Superior temporal gyrus (tissue), 1 donor: ENCODE measurements at regions not wholly inside any gene's neighbourhood (a gene's known extent, or its start where the extent isn't known, plus 50 kb on each side); places are given as distances from the start of the nearest gene placed in this dataset.
A peak's percentile ranks its signal among the peaks of the same experiment; 100 is the strongest.
"Not testable (repeated sequence)": the region's sequence is repeated elsewhere in the genome, so short reads cannot be mapped to it uniquely, and the experiment has no call there.

ENCODE experiments used
- DNase-seq: peaks from one replicate; pipeline ENCODE4 v3.0.0-alpha.2; 2016; ENCODE audit errors: extremely low spot score

- DNase-seq, result no peak
Measured at GRCh38 chr4:66294638-66295037, 624.3 kb upstream of the EPHA5 start.

- DNase-seq, result no peak
Measured at GRCh38 chr4:66284991-66285451, 614.7 kb upstream of the EPHA5 start.

GRCh38 chr4:66279084-66279483 lies 608.8 kb upstream of the EPHA5 start:
- DNase-seq, result no peak

GRCh38 chr4:66275411-66276038 lies 605.2 kb upstream of the EPHA5 start:
- DNase-seq, result peak; percentile 24

- DNase-seq, result no peak
Measured at GRCh38 chr4:66273110-66273509, 602.8 kb upstream of the EPHA5 start.

- not testable (repeated sequence) for DNase-seq
Measured at GRCh38 chr4:66270356-66270755, 600.1 kb upstream of the EPHA5 start.

- DNase-seq, result not testable (repeated sequence)
Measured at GRCh38 chr4:66266554-66266953, 596.3 kb upstream of the EPHA5 start.

- no peak for DNase-seq
Measured at GRCh38 chr4:66266035-66266434, 595.7 kb upstream of the EPHA5 start.

GRCh38 chr4:66252291-66252690 lies 582.0 kb upstream of the EPHA5 start:
- DNase-seq, result no peak

- DNase-seq, result no peak
Measured at GRCh38 chr4:66246643-66247042, 576.4 kb upstream of the EPHA5 start.

- DNase-seq, result no peak
Measured at GRCh38 chr4:66235876-66236275, 565.6 kb upstream of the EPHA5 start.

GRCh38 chr4:66229885-66230284 lies 559.6 kb upstream of the EPHA5 start:
- no peak for DNase-seq

- no peak for DNase-seq
Measured at GRCh38 chr4:66225539-66225938, 555.2 kb upstream of the EPHA5 start.

- no peak for DNase-seq
Measured at GRCh38 chr4:66223068-66223703, 552.9 kb upstream of the EPHA5 start.

GRCh38 chr4:66219401-66219800 lies 549.1 kb upstream of the EPHA5 start:
- no peak for DNase-seq

- DNase-seq, result no peak
Measured at GRCh38 chr4:66216252-66216651, 546.0 kb upstream of the EPHA5 start.

- no peak for DNase-seq
Measured at GRCh38 chr4:66212489-66212888, 542.2 kb upstream of the EPHA5 start.

GRCh38 chr4:66204534-66205247 lies 534.4 kb upstream of the EPHA5 start:
- DNase-seq, result no peak

- no peak for DNase-seq
Measured at GRCh38 chr4:66202870-66203269, 532.6 kb upstream of the EPHA5 start.

- no peak for DNase-seq
Measured at GRCh38 chr4:66197451-66197850, 527.2 kb upstream of the EPHA5 start.

GRCh38 chr4:66193487-66193886 lies 523.2 kb upstream of the EPHA5 start:
- DNase-seq, result no peak

- no peak for DNase-seq
Measured at GRCh38 chr4:66187175-66187720, 517.0 kb upstream of the EPHA5 start.

- DNase-seq, result no peak
Measured at GRCh38 chr4:66186095-66186494, 515.8 kb upstream of the EPHA5 start.
